Activated CD8-positive, alpha-beta T cell treated with anti-CD3 and anti-CD28 coated beads for 36 hours (primary cell): ENCODE measurements at regions not wholly inside any gene's neighbourhood (a gene's known extent, or its start where the extent isn't known, plus 50 kb on each side); places are given as distances from the start of the nearest gene placed in this dataset.

Experiments
- ATAC-seq: fragments of 200-7000 bp; cut with Tn5 transposase; one replicate; pipeline ENCODE4 v1.10.0; 2021; ENCODE audit warnings: mild to moderate bottlenecking, moderate library complexity
- CTCF ChIA-PET: fragments of 350-600 bp; sonication (Branson Sonifier 250); formaldehyde crosslinking; loops from one replicate; lab custom pipeline; 2021; ENCODE audit warnings: antibody characterized with exemption; lab: Charles Lee
- POLR2A ChIA-PET: fragments of 350-600 bp; sonication (Branson Sonifier 250); formaldehyde crosslinking; loops from one replicate; lab custom pipeline; 2021; ENCODE audit warnings: antibody characterized with exemption; lab: Charles Lee
- DNase-seq: peaks from one replicate; pipeline ENCODE4 v3.0.0-alpha.2; 2020
- H3K27ac Mint-ChIP-seq: one replicate; pipeline ENCODE4 v1.8.0; 2021; ENCODE audit warnings: mild to moderate bottlenecking, mixed read lengths
- H3K27me3 Mint-ChIP-seq: one replicate; pipeline ENCODE4 v1.8.0; 2021; ENCODE audit warnings: mixed read lengths
- H3K36me3 Mint-ChIP-seq: one replicate; pipeline ENCODE4 v1.8.0; 2021; ENCODE audit warnings: low read depth, mixed read lengths
- H3K4me1 Mint-ChIP-seq: one replicate; pipeline ENCODE4 v1.8.0; 2021; ENCODE audit warnings: low read depth, mixed read lengths
- H3K4me3 Mint-ChIP-seq: one replicate; pipeline ENCODE4 v1.8.0; 2021; ENCODE audit warnings: mild to moderate bottlenecking, moderate library complexity, mixed read lengths
- H3K9me3 Mint-ChIP-seq: one replicate; pipeline ENCODE4 v1.8.0; 2021; ENCODE audit warnings: mixed read lengths
- CTCF ChIP-seq: fragments of 200-600 bp; IDR thresholded peaks from one replicate; pipeline ENCODE4 v1.8.0; 2022; ENCODE audit warnings: antibody characterized with exemption, mild to moderate bottlenecking
- intact Hi-C: fragments of 100-400 bp; cut with micrococcal nuclease; formaldehyde crosslinking; loops from one replicate; pipeline ENCODE4 v1.10.0; 2022

GRCh38 chr20:19913349-19913748, 103.8 kb upstream of the NAA20 start:
- H3K36me3 Mint-ChIP-seq, result no peaks in the 10 kb centered on the region
- ATAC-seq (no peak), DNase-seq (no peak)
- intact Hi-C loops, result no loop called here
- H3K4me1 Mint-ChIP-seq, result no peaks in the 10 kb centered on the region
- TF ChIP-seq CTCF, result no peak
- no peak overlapping the region for H3K27ac Mint-ChIP-seq
- H3K27me3 Mint-ChIP-seq, result peaks cover 1% of the 10 kb centered on the region
- H3K4me3 Mint-ChIP-seq, result no peak overlapping the region
- no peaks in the 10 kb centered on the region for H3K9me3 Mint-ChIP-seq
- POLR2A ChIA-PET, result no interaction called here
- CTCF ChIA-PET, result interaction anchor here (1.2 kb wide), 1 partner anchor 20 kb away, joined by 3 read pairs; no protein-coding TSS in a partner anchor

GRCh38 chr20:19913927-19914614, 103.1 kb upstream of the NAA20 start:
- H3K4me1 Mint-ChIP-seq, result no peaks in the 10 kb centered on the region
- TF ChIP-seq CTCF, result no peak
- peaks cover 1% of the 10 kb centered on the region for H3K27me3 Mint-ChIP-seq
- POLR2A ChIA-PET, result no interaction called here
- H3K27ac Mint-ChIP-seq, result no peak overlapping the region
- H3K9me3 Mint-ChIP-seq, result no peaks in the 10 kb centered on the region
- ATAC-seq, result no peak
- CTCF ChIA-PET, result interaction anchor here (1.2 kb wide), 1 partner anchor 21 kb away, joined by 3 read pairs; no protein-coding TSS in a partner anchor
- intact Hi-C loops, result no loop called here
- no peak for DNase-seq
- H3K36me3 Mint-ChIP-seq, result no peaks in the 10 kb centered on the region
- H3K4me3 Mint-ChIP-seq, result no peak overlapping the region

GRCh38 chr20:19915111-19915798, 101.9 kb upstream of the NAA20 start:
- H3K27ac Mint-ChIP-seq, result no peak overlapping the region
- CTCF ChIA-PET, result interaction anchor here (1.0 to 1.2 kb wide), 2 partner anchors 88 to 223 kb away, joined by 3 read pairs; no protein-coding TSS in a partner anchor
- POLR2A ChIA-PET, result no interaction called here
- H3K4me3 Mint-ChIP-seq, result no peak overlapping the region
- H3K9me3 Mint-ChIP-seq, result no peaks in the 10 kb centered on the region
- no peaks in the 10 kb centered on the region for H3K36me3 Mint-ChIP-seq
- ATAC-seq, result no peak
- H3K27me3 Mint-ChIP-seq, result peaks cover 1% of the 10 kb centered on the region
- TF ChIP-seq CTCF, result no peak
- intact Hi-C loops, result no loop called here
- DNase-seq, result no peak
- H3K4me1 Mint-ChIP-seq, result no peaks in the 10 kb centered on the region

- Mint-ChIP-seq H3K4me1 (no peaks in the 10 kb centered on the region), H3K27me3 (peaks cover 1% of the 10 kb centered on the region), H3K36me3 (no peaks in the 10 kb centered on the region), H3K27ac (no peak overlapping the region), H3K9me3 (no peaks in the 10 kb centered on the region), H3K4me3 (no peak overlapping the region)
- ChIA-PET CTCF (interaction anchor here (1.0 kb wide), 1 partner anchor 224 kb away, joined by 3 read pairs; no protein-coding TSS in a partner anchor), POLR2A (no interaction called here)
- intact Hi-C loops, result no loop called here
- no peak for ATAC-seq
- no peak for DNase-seq
- no peak for TF ChIP-seq CTCF
Measured at GRCh38 chr20:19916531-19917485, 100.4 kb upstream of the NAA20 start.
